Epithelial cell of proximal tubule (primary cell): ENCODE measurements at regions not wholly inside any gene's neighbourhood (a gene's known extent, or its start where the extent isn't known, plus 50 kb on each side); places are given as distances from the start of the nearest gene placed in this dataset.
"Not testable (repeated sequence)": the region's sequence is repeated elsewhere in the genome, so short reads cannot be mapped to it uniquely, and the experiment has no call there.

Source experiments
- DNase-seq: peaks from one replicate; pipeline ENCODE4 v3.0.0-alpha.2; 2011; ENCODE audit warnings: low read depth
- H3K4me3 ChIP-seq: 2 replicates; pipeline ENCODE4 v1.5.1; 2011; ENCODE audit warnings: low read depth, mild to moderate bottlenecking, low read length
- TF ChIP-seq, protein P1 (sequence below): conservative IDR thresholded peaks from 2 replicates; pipeline ENCODE4 v1.5.1; 2012; ENCODE audit warnings: low read depth, mild to moderate bottlenecking, low read length

DNA sequence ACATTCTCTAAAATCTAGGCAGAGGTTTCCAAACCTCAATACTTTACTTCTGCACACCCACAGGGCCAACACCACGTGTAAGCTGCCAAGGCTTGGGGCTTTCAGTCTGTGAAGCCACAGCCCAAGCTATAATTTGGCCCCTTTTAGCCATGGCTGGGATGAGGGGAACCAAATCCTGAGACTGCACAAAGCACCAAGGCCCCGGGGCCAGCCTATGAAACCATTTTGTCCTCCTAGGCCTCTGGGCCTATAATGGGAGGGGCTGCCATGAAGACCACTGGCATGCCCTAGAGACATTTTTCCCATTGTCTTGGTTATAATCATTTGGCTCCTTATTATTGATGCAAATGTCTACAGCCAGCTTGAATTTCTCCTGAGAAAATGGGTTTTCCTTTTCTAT lies 513.0 kb upstream of the ADGRB3 start:
- DNase-seq: no peak
- H3K4me3 ChIP-seq: no peak overlapping the region
- TF ChIP-seq, protein P1, sequence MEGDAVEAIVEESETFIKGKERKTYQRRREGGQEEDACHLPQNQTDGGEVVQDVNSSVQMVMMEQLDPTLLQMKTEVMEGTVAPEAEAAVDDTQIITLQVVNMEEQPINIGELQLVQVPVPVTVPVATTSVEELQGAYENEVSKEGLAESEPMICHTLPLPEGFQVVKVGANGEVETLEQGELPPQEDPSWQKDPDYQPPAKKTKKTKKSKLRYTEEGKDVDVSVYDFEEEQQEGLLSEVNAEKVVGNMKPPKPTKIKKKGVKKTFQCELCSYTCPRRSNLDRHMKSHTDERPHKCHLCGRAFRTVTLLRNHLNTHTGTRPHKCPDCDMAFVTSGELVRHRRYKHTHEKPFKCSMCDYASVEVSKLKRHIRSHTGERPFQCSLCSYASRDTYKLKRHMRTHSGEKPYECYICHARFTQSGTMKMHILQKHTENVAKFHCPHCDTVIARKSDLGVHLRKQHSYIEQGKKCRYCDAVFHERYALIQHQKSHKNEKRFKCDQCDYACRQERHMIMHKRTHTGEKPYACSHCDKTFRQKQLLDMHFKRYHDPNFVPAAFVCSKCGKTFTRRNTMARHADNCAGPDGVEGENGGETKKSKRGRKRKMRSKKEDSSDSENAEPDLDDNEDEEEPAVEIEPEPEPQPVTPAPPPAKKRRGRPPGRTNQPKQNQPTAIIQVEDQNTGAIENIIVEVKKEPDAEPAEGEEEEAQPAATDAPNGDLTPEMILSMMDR: no peak

DNA sequence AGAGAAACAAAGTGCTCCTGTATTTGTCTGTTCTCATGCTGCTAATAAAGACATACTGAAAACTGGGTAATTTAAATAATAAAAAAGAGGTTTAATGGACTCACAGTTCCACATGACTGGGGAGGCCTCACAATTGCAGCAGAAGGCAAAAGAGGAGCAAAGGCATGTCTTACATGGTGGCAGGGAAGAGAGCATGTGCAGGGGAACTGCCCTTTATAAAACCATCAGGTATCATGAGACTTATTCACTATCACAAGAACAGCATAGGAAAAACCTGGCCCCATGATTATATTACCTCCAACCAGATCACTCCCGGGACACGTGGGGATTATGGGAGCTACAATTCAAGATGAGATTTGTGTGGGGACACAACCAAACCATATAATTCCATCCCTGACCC lies 514.1 kb upstream of the ADGRB3 start:
- not testable (repeated sequence) for H3K4me3 ChIP-seq

DNA sequence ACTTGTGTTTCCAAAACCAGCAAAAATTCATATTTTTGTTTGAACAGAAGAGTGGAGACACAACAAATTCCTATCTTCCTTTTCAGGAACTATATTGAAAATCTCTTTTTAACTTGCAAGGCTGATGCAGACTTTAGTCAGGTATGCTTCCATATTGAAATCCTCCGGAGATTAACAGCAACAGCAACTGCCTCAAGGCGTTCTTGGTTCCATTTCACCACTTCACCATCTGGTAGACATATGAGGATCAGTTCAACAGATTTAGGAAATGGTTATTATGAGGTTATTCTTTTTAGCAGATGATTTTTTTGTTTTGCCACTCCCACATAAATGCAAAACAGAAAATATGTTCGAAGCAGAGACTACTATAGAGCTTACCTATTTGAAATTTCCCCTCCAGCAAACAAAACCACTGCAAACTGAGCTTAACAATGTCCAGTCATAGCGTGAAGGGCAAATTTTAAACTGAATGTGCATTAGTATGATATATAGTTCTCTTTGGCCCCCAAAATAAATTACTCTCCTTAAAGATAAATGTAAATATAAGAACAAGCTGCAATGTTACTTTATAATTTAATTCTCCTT lies 520.5 kb upstream of the ADGRB3 start:
- TF ChIP-seq, protein P1: no peak
- H3K4me3 ChIP-seq: no peak overlapping the region
- DNase-seq: no peak

More for the DNA sequence above, 514.1 kb upstream of the ADGRB3 start:
- not testable (repeated sequence) for DNase-seq

DNA sequence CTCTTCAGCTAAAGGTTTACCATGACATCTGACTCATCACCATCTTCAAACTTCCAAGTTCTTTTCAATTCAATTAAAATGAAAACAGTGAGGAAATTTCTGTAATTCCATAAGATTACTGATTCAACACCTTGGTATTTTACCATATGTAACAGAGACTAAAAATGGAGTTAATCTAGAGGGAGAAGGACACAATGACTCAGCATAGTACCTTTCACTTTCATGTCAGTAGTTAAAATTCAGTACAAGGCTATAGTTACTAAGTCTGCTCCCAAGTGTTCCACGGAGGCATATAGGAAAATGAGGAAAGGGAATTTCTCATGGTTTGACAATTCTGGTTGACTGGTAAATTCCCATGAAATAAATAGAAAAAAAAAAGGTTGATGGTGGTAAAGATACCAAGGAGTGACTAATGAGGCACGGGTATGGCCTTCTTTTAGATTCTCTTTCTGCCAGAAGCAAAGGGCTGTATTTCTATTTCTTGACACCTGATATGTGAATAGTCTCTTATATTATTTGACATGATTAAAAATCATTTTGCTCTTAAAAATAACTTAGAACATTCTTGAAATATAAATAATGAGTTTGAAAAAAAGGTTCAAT lies 526.7 kb upstream of the ADGRB3 start:
- H3K4me3 ChIP-seq: no peak overlapping the region
- TF ChIP-seq, protein P1: no peak
- no peak for DNase-seq

DNA sequence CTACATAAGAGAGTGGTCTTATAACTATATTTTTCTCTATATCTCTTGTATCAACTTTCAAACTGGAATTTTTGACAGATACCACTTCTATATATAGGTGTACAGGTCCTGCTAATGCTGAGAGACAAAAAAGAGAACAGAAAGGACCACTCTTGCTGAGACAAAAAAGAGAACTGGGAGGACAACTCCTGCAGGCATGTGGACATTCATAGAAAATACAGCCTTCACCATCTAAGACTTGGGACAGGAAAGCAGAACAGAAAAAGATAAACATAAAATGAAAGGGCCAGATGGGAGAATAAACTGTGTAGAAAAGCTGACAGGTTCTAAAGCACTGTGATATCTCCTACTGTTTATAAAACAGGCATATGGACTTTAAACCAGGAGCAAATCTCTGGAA lies 541.0 kb upstream of the ADGRB3 start:
- H3K4me3 ChIP-seq: no peak overlapping the region
- TF ChIP-seq, protein P1: no peak
- DNase-seq: no peak

DNA sequence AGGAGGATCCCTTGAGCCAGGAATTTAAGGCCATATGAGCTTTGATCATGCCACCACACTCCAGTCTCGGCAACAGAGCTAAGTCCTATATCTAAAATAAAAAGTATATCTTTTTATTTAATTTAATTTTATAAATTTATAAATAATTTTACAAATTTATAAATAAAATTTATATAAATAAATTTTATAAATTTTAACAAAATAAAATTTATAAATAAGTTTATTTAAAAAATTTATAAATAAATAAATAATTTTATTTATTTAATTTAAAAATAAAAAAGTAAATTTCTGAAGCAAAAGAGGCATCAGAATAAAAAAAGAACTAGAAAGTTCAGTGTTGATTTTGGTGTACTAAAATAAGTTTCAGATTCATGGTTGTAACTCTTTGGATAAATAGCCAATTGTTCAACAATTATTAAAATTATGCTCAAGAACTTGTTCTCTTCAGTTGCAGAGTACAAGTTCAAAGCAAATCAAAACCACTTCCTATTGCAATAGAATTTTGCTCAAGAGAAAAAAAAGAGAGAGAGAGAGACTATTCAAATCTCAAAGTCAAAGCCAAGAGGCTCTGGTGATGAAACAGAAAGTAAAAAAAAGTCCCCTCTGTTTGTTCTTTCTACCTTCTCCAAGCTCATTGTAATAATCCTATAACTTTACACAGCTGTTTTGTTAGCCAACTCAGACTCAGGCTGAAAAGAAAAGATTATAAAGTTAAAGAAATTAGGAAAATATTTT lies 547.5 kb upstream of the ADGRB3 start:
- no peak for DNase-seq
- no peak overlapping the region for H3K4me3 ChIP-seq
- TF ChIP-seq, protein P1: no peak

DNA sequence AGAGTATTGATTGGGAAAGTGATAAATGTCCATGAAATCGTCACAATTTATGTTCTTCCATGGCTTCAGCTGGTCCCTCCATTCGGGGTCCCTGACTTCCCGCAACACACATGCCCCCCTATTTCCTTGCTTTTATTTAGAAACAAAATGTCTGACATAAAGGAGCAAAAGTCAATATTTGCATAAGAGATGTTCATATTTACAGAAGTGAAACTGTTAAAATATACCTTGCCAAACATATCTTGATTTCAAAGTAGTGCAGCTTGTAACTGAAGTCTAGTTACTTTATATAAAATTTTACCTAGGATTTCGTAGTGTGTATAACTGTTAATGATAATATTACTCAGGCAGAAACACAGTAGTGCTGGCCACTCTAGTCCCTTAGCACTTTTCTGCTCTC lies 548.9 kb upstream of the ADGRB3 start:
- no peak overlapping the region for H3K4me3 ChIP-seq
- TF ChIP-seq, protein P1: no peak
- DNase-seq: no peak

DNA sequence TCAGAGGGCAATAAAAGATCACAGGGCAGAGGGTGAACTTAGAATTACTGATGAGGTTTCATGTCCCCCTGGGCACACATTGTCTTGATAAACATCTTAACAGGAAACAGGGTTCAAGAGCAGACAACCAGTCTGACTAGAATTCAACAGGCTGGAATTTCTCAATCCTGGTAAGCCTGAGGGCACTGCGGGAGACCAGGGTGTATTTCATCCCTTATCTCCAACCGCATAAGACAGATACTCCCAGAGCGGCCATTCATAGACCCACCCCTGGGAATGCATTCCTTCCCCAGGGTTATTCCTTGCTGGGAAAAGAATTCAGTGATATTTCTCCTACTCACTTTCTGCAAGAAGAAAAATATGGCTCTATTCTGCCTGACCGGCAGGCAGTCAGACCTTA lies 549.5 kb upstream of the ADGRB3 start:
- H3K4me3 ChIP-seq, DNase-seq: not testable (repeated sequence)
